Stimulated activated CD8-positive, alpha-beta memory T cell treated with anti-CD3 and anti-CD28 coated beads, Interleukin-15, amount 100 ng/mL, for 1 hour (primary cell): ENCODE measurements at regions not wholly inside any gene's neighbourhood (a gene's known extent, or its start where the extent isn't known, plus 50 kb on each side); places are given as distances from the start of the nearest gene placed in this dataset.

Experiments used
- DNase-seq: peaks from one replicate; pipeline ENCODE4 v3.0.0-alpha.2; 2020; ENCODE audit warnings: low read depth

GRCh38 chr16:52103791-52104190 is 443.2 kb downstream of the TOX3 start:
- DNase-seq = no peak

GRCh38 chr16:52101246-52101645 is 445.7 kb downstream of the TOX3 start:
- DNase-seq = no peak

- DNase-seq = no peak
Observed at GRCh38 chr16:52099382-52099781, 447.6 kb downstream of the TOX3 start.

GRCh38 chr16:52095471-52095870 is 451.5 kb downstream of the TOX3 start:
- DNase-seq = no peak

- DNase-seq = no peak
Observed at GRCh38 chr16:52092126-52092525, 454.8 kb downstream of the TOX3 start.

GRCh38 chr16:52090080-52090479 is 456.9 kb downstream of the TOX3 start:
- DNase-seq = no peak

- no peak for DNase-seq
Observed at GRCh38 chr16:52089476-52089875, 457.5 kb downstream of the TOX3 start.

GRCh38 chr16:52086901-52087300 is 460.0 kb downstream of the TOX3 start:
- no peak for DNase-seq

- no peak for DNase-seq
Observed at GRCh38 chr16:52078716-52079655, 468.0 kb downstream of the TOX3 start.

- DNase-seq = no peak
Observed at GRCh38 chr16:52077607-52078006, 469.3 kb downstream of the TOX3 start.

- no peak for DNase-seq
Observed at GRCh38 chr16:52076801-52077201, 470.1 kb downstream of the TOX3 start.

- no peak for DNase-seq
Observed at GRCh38 chr16:52076332-52076731, 470.6 kb downstream of the TOX3 start.

GRCh38 chr16:52074133-52074532 is 472.8 kb downstream of the TOX3 start:
- DNase-seq = no peak

- DNase-seq = no peak
Observed at GRCh38 chr16:52073024-52073423, 473.9 kb downstream of the TOX3 start.

- DNase-seq = no peak
Observed at GRCh38 chr16:52071101-52071500, 475.8 kb downstream of the TOX3 start.

GRCh38 chr16:52070341-52071057 is 476.4 kb downstream of the TOX3 start:
- DNase-seq = no peak

- no peak for DNase-seq
Observed at GRCh38 chr16:52069866-52070265, 477.1 kb downstream of the TOX3 start.

GRCh38 chr16:52068447-52069074 is 478.4 kb downstream of the TOX3 start:
- no peak for DNase-seq

- DNase-seq = no peak
Observed at GRCh38 chr16:52066962-52067361, 480.0 kb downstream of the TOX3 start.

GRCh38 chr16:52056259-52056658 is 490.7 kb downstream of the TOX3 start:
- no peak for DNase-seq

- DNase-seq = no peak
Observed at GRCh38 chr16:52055381-52055780, 491.6 kb downstream of the TOX3 start.

GRCh38 chr16:52054326-52054725 is 492.6 kb downstream of the TOX3 start:
- no peak for DNase-seq

- no peak for DNase-seq
Observed at GRCh38 chr16:52052818-52053217, 494.1 kb downstream of the TOX3 start.
